Panc1 (cell line): ENCODE measurements at regions not wholly inside any gene's neighbourhood (a gene's known extent, or its start where the extent isn't known, plus 50 kb on each side); places are given as distances from the start of the nearest gene placed in this dataset.
A peak's percentile ranks its signal among the peaks of the same experiment; 100 is the strongest.

Experiments
- ATAC-seq: fragments of 200-7000 bp; cut with Tn5 transposase; 2 replicates; pipeline ENCODE4 v1.9.1; 2020; ENCODE audit warnings: mild to moderate bottlenecking, moderate library complexity
- BruUV-seq: library from RNA; stranded (reverse); fragments of 400-500 nt; replicated peaks from 2 replicates; lab custom pipeline; 2021; lab: Mats Ljungman, UMichigan
- CTCF ChIA-PET: fragments of 300-600 bp; sonication (Branson Sonifier 250); formaldehyde crosslinking; loops from one replicate; lab custom pipeline; 2022; ENCODE audit warnings: antibody characterized with exemption; lab: Charles Lee
- POLR2A ChIA-PET: fragments of 300-600 bp; sonication (Branson Sonifier 250); formaldehyde crosslinking; loops from one replicate; lab custom pipeline; 2022; ENCODE audit warnings: antibody characterized with exemption; lab: Charles Lee
- DNase-seq: peaks from one replicate; pipeline ENCODE4 v3.0.0-alpha.2; 2010; ENCODE audit warnings: low read depth, low spot score
- H3K27ac ChIP-seq: 2 replicates; pipeline ENCODE4 v1.5.1; 2011; ENCODE audit warnings: mild to moderate bottlenecking, low read length, inconsistent platforms
- H3K27me3 ChIP-seq: fragments of 200-500 bp; sonication (Bioruptor generic); 2 replicates; pipeline ENCODE4 v1.6.0; 2014; ENCODE audit warnings: low read length, inconsistent platforms; ENCODE audit not compliant: control insufficient read depth, insufficient read depth
- H3K36me3 ChIP-seq: fragments of 200-500 bp; sonication (Bioruptor generic); 2 replicates; pipeline ENCODE4 v1.5.1; 2014; ENCODE audit warnings: inconsistent platforms, mild to moderate bottlenecking, low read length, moderate library complexity; ENCODE audit not compliant: control insufficient read depth, insufficient read depth
- H3K4me1 ChIP-seq: 2 replicates; pipeline ENCODE4 v1.5.1; 2011; ENCODE audit warnings: inconsistent platforms, mild to moderate bottlenecking, low read length, moderate library complexity; ENCODE audit not compliant: control insufficient read depth, insufficient read depth
- H3K4me3 ChIP-seq, 2 experiments: 2 replicates each; pipeline ENCODE4 v1.5.1; 2011 to 2012; ENCODE audit warnings: low read depth in 2 of 2, low read length in 2 of 2, mild to moderate bottlenecking in 2 of 2, inconsistent platforms in 1 of 2, moderate library complexity in 1 of 2
- H3K9me3 ChIP-seq: fragments of 200-500 bp; sonication (Bioruptor generic); 2 replicates; pipeline ENCODE4 v1.5.1; 2014; ENCODE audit warnings: low read depth, mild to moderate bottlenecking, inconsistent platforms, low read length, moderate library complexity; ENCODE audit not compliant: control insufficient read depth, insufficient read depth
- CTCF ChIP-seq: fragments of 450-650 bp; IDR thresholded peaks from 2 replicates; pipeline ENCODE4 v1.5.1; 2017; ENCODE audit warnings: mild to moderate bottlenecking
- POLR2AphosphoS5 ChIP-seq: IDR thresholded peaks from 2 replicates; pipeline ENCODE4 v1.6.1; 2012; ENCODE audit warnings: mild to moderate bottlenecking, low read depth, low read length, moderate library complexity
- REST ChIP-seq, 2 experiments: IDR thresholded peaks; 2 replicates each; pipeline ENCODE4 v1.6.1; 2011 to 2012; ENCODE audit warnings: low read depth in 2 of 2, control low read depth in 1 of 2, low read length in 1 of 2, mild to moderate bottlenecking in 1 of 2, moderate library complexity in 1 of 2; ENCODE audit not compliant: insufficient read depth in 1 of 2
- SIN3A ChIP-seq: IDR thresholded peaks from 2 replicates; pipeline ENCODE4 v1.6.1; 2012; ENCODE audit warnings: low read depth, mild to moderate bottlenecking, low read length, moderate library complexity, borderline replicate concordance; ENCODE audit not compliant: insufficient read depth
- TCF7L2 ChIP-seq: IDR thresholded peaks from 2 replicates; pipeline ENCODE4 v1.6.1; 2011; ENCODE audit warnings: mild to moderate bottlenecking, low read depth, low read length, inconsistent platforms
- in situ Hi-C: cut with HindIII; loops from 2 replicates; pipeline ENCODE4 v1.10.0; 2016; ENCODE audit warnings: low sequenced_read_pairs, low pct_unique_long_range_greater_than_20kb
- intact Hi-C: fragments of 100-400 bp; cut with micrococcal nuclease; formaldehyde crosslinking; loops from one replicate; pipeline ENCODE4 v1.10.0; 2022; ENCODE audit not compliant: unreplicated experiment

GRCh38 chr12:46451276-46452021 lies 78.9 kb upstream of the SLC38A2 start:
- no peak for TF ChIP-seq CTCF
- Histone ChIP-seq H3K9me3 (no peaks in the 10 kb centered on the region), H3K27me3 (no peaks in the 10 kb centered on the region), H3K4me3 (no peak overlapping the region), H3K27ac (peak overlapping the region; percentile 83), H3K36me3 (no peaks in the 10 kb centered on the region), H3K4me1 (peaks cover 43% of the 10 kb centered on the region)
- ATAC-seq (no peak), DNase-seq (no peak)
- CTCF ChIA-PET: no interaction called here
- BruUV-seq: no TSS peak
- POLR2A ChIA-PET: interaction anchor here (0.7 kb wide), 1 partner anchor 245 kb away, joined by 6 read pairs; no protein-coding TSS in a partner anchor
- in situ Hi-C loops: no loop called here
- intact Hi-C loops: no loop called here

GRCh38 chr12:46450279-46450748 lies 77.7 kb upstream of the SLC38A2 start:
- DNase-seq (no peak), ATAC-seq (peak; percentile 57)
- intact Hi-C loops: no loop called here
- POLR2A ChIA-PET: interaction anchor here (0.5 kb wide), 1 partner anchor 1098 kb away, joined by 3 read pairs; no protein-coding TSS in a partner anchor
- no peak overlapping the region for H3K4me3 ChIP-seq
- TF ChIP-seq CTCF: no peak
- TF ChIP-seq SIN3A: no peak
- TF ChIP-seq REST (IDR thresholded peaks at IDR 0.05; ENCODE audit: insufficient read depth in 1 of 2, low read depth in 2 of 2, low read length in 1 of 2): no peak
- TF ChIP-seq POLR2AphosphoS5: no peak
- TF ChIP-seq TCF7L2: no peak
- in situ Hi-C loops: no loop called here
- no peaks in the 10 kb centered on the region for H3K36me3 ChIP-seq
- CTCF ChIA-PET: interaction anchor here (0.6 kb wide), 1 partner anchor 218 kb away, joined by 3 read pairs; no protein-coding TSS in a partner anchor
- no peaks in the 10 kb centered on the region for H3K27me3 ChIP-seq
- H3K4me1 ChIP-seq: peaks cover 49% of the 10 kb centered on the region
- peak overlapping the region; percentile 83 for H3K27ac ChIP-seq
- H3K9me3 ChIP-seq: no peaks in the 10 kb centered on the region
- BruUV-seq: no TSS peak
